CD4-positive, alpha-beta T cell treated with Interleukin-17A for 1 hour (primary cell): ENCODE measurements at regions not wholly inside any gene's neighbourhood (a gene's known extent, or its start where the extent isn't known, plus 50 kb on each side); places are given as distances from the start of the nearest gene placed in this dataset.
A peak's percentile ranks its signal among the peaks of the same experiment; 100 is the strongest.
"Not testable (repeated sequence)": the region's sequence is repeated elsewhere in the genome, so short reads cannot be mapped to it uniquely, and the experiment has no call there.

Experiments used
- DNase-seq: peaks from one replicate; pipeline ENCODE4 v3.0.0-alpha.2; 2020

DNA sequence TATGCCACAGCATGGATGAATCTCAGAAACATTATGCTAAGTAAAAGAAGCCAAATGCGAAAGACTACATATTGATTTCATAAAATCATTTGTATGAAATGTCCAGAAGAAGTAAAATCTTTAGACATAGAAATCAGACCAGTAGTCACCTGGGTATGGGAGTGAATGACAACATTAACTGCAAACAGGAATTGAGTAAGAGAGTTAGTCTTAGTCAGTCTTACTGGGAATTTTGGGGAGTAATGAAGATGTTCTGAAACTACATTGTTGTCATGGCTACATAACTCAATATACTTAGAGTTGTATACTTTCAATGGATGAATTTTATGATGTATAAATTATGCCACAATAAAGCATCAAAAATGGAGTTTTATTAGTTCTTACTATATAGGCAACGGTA, 107.8 kb upstream of the CHORDC1 start:
- no peak for DNase-seq

DNA sequence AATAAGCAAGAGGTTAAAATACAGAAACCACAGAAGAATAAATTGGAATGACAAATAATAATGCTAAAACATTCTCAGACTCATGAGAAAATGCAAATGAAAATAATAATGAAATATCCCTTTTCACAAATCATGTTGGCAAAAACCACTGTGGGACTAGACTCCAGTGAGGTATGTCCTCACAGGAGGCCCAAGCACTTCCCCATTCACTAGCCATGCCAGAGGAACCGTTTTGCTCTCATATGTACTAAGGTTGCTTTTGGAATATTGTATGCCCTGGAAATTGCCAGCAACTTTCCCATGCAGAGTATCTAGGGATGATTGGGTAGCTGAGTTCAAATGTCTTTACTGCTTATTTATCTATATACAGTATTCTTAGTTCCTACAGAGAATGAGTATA, 106.2 kb upstream of the CHORDC1 start:
- DNase-seq = no peak

DNA sequence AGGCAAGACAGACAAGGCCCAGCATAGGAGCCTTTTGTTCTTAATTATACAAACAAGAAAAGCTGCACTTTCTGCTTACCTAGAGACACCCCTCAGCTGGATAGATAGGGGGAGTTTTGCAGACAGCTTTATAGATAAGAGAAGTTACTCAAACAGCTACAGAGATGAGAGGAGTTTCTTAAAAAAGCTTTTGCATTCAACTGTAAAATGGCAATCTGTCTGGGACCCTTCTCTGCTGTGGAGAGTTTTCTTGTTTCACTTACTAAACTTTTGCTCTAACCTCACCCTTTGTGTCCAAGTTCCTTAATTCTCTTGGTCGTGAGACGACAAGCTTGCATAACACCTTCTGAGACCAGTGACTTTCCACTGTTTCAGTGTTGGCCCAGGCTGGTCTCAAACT, 103.8 kb upstream of the CHORDC1 start:
- DNase-seq = no peak

DNA sequence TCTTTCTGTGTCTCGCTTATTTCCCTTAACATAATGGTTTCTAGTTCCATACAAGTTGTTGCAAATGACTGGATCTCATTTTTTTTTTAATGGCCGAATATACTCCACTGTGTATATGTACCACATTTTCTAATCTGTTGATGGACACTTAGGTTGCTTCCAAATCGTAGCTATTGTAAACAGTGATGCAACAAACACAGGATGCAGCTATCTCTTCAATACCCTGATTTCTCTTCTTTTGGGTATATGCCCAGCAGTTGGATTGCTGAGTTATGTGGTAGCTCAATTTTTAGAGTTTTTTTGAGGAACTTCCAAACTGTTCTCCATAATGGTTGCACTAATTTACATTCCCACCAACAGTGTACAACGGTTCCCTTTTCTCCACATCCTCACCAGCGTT, 100.4 kb upstream of the CHORDC1 start:
- no peak for DNase-seq

DNA sequence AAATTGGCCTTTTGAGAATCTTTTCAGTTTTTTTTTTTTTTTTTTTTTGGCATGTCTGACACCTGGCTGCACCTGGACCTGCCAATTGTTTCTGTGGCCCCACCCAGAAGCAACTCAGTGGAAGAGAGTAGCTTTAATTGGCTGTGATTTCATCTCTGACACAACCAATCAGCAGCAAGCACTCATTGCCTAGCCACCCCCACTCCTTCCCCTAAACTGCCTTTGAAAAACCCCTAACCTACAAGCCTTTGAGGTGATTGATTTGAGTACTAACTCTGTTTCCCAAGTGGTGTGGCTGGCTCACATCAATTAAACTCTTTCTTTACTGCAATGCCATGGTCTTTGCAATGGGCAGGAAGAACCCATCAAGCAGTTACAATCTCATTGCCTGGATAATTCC, 98.2 kb upstream of the CHORDC1 start:
- no peak for DNase-seq

DNA sequence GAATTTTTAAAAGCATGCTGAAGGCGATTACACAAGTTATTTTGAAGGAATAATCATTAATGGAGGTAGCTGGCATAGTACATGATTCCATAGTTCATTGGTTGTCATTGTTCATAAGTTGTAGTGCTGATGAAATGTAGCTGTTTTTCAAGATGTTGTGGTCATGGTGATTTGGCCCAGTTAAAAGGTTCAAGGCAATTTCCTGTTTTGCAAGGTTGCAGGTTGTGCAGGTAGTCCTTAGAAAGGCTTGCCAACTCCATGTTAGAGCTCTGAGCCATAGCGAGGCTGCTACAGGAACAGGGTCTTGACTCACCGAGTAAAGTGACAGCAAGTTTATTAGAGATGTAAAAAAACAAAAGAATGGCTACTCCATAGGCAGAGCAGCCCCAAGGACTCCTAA, 95.8 kb upstream of the CHORDC1 start:
- DNase-seq = no peak

DNA sequence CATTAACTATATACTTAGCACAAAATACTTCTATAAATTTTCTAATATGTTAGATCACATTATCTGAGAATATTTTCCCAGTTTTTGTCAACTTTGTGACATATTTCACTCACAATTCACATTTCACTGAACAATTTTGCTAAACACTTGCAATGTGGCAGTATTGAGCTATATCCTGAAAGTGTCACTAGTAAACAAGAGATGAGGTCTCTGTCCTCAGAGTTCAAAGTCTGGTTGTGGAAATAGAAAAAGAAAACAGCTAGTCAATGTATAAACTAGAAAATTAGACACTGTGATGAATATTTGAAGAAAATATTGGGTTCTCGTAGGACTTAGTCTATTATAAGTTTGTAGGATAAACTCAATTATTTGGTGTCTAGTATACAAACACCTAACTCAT, 87.4 kb upstream of the CHORDC1 start:
- DNase-seq = no peak

DNA sequence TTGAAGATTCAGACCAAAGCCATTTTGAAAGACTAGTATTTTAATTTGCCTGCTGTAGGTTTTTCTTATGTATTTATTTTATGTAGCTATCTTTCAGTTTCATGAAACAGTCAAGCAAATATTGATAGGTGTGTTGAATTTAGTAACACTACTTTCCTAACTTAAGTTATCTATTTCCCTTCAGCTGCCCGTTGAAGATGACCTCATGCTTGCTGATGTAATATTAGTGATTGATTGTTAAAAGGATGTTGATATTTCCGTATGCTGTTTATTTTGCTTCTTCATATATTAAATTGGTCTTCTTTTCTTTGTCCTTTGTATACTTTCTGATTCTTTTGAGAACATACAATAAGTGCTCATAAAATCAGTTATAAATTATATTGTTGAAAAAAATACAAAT, 86.8 kb upstream of the CHORDC1 start:
- DNase-seq = no peak

DNA sequence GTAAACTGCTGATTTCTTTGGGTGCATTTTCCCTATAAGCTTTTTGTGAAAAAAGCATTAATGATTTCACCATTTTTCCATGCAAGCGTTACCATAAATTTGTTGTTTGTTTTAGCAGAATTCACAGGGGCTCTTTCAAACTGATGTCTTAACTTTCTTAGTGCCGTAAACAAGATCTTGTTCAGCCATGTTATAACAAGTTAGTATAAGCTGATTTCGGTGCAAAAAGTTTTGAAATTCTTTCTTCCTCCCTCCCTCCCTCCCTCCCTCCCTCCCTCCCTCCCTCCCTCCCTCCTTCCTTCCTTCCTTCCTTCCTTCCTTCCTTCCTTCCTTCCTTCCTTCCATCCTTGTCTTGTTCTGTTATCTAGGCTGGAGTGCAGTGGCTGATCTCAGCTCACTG, 71.7 kb upstream of the CHORDC1 start:
- no peak for DNase-seq

DNA sequence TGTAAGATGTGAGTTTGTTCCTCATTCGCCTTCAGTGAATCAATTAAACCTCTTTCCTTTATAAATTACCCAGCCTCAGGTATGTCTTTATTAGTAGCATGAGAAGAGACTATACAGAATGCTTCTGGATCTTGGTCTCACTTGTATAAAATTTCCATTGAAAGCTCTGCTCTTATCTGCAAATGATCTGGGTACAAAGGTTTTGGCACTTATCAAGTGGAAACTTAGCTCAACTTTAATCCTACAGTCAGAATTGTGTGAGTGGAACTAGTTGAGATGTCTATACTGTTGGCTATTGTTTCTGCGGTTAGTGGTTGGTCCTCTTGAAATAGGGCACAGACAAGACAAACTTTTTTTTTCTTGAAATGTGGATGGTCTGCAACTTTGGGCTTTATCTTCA, 71.2 kb upstream of the CHORDC1 start:
- DNase-seq = no peak

DNA sequence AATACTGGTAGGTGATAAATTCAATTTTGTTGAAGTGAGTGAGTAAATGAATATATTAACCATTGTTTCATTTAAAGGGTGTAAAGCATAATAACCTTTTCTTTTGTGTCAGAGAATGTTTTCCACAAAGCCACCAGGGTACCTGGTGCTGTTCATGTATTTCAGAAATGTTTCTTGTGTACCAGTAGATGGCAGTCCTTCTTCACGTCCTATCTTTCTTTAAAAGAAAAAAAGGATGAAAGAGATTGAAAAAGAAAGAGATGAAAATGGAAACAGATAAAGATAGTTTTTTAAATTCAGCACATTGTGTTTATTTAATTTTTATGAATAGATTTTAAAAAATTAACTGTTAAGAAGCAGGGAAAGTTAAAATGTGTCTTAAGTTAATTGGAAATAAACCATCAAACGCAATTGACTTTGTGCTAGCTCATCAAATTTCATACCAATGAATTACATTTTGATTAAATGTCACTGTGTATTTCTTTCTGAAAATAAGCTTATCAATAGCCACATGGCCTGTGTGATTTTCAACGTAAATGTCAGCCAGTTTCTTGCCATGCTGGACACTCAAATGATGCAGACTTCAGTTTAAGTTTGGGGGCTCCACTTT, 65.5 kb upstream of the CHORDC1 start:
- DNase-seq = peak; percentile 3

DNA sequence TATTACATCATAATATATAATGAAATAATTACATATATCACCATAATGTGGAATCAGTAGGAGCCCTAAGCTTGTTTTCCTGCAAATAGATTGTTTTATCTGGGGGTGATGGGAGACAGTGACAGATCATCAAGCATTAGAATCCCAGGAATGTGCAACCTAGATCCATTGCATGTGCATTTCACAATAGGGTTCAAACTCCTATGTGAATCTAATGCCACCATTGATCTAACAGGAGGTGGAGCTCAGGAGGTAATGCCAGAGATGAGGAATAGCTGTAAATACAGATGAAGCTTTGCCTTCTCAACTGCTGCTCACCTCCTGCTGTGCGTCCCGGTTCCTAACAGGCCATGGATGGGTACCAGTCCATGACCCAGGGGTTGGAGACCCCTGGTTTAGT, 63.8 kb upstream of the CHORDC1 start:
- no peak for DNase-seq

DNA sequence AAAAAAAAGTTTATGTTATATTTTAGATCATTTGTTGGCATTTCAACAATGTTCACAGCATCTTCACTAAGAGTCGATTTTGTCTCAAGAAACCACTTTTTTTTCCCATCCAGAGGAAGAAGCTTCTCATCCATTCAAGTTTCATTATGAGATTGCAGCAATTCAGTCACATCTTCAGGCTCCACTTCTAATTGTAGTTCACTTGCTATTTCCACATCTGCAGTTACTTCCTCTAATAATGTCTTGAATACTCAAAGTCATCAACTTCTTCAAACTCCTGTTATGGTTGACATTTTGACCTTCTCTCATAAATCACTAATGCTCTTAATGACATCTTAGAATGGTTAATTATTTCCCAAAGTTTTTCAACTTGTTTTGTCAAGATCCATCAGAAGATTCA, 61.3 kb upstream of the CHORDC1 start:
- DNase-seq = no peak

DNA sequence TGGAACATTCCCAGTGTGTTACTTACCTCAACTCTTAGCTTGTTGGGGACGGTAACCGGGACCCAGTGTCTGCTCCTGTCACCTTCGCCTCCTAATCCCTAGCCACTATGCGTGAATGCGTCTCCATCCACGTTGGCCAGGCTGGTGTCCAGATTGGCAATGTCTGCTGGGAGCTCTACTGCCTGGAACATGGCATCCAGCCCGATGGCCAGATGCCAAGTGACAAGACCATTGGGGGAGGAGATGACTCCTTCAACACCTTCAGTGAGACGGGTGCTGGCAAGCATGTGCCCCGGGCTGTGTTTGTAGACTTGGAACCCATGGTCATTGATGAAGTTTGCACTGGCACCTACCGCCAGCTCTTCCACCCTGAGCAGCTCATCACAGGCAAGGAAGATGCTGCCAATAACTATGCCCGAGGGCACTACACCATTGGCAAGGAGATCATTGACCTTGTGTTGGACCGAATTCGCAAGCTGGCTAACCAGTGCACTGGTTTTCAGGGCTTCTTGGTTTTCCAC, 59.8 kb upstream of the CHORDC1 start:
- DNase-seq = not testable (repeated sequence)

DNA sequence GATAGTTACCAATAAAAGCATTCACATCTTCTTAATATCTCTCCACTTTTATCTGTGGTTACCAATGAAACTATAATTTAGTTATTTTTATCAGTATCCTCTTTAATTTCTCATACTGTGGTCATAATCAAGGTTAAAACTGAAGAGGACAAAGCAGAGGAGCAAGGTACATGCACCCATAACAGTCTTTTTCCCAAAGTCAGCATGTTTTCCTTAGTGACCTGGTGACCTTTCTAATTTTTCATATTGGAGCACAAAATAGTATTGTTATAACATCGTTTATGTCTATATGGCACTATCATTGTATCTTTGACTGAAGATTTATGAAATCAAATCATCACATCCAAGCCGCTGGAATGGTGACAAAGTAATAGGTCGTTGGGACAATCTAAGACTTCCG, 51.5 kb upstream of the CHORDC1 start:
- no peak for DNase-seq
